ENCODE measurements at regions not wholly inside any gene's neighbourhood (a gene's known extent, or its start where the extent isn't known, plus 50 kb on each side); places are given as distances from the start of the nearest gene placed in this dataset.

DNA sequence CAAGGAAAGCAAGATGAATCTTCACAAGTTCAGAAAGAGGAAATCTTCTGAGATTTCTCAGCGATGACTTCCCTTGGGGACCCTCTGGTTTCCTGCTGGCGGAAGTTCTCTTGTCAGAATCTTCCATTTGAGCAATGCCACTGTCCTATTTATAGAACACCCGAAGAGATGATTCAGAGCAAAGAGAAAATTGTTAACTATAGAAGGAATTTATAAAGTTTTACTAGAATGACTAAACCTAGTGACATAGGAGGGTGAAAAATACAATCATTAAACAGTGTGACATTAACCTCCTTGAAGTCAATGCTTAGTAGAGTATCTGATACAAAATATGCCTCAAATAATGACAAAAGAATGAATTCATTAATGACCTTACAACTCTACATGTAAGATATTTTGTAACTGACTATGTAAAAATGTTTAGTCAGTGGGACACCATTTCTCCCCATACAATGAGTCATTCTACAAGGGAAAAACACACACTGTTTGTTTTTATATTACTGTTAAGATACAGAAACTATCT, 206.5 kb upstream of the CNTNAP2 start:
- Histone ChIP-seq H4K20me1 (ENCODE audit: insufficient read depth) (no peaks in the 10 kb centered on the region), H3K4me2 (ENCODE audit: low read length) (no peak overlapping the region), H3K9me3 (ENCODE audit: control insufficient read depth in 1 of 2, insufficient read depth in 1 of 2, low read depth in 1 of 2, low read length in 2 of 2) (peaks cover 5% of the 10 kb centered on the region in 2 experiments; a peak in 2 of 4 replicates), H2AFZ (ENCODE audit: low read depth, low read length, poor library complexity, severe bottlenecking) (no peak overlapping the region), H3K36me3 (ENCODE audit: control insufficient read depth in 1 of 2, insufficient read depth in 2 of 2, low read length in 2 of 2) (no peaks in the 10 kb centered on the region), H3K27ac (ENCODE audit: low read depth, low read length) (no peak overlapping the region), H3K9me2 (ENCODE audit: insufficient read depth) (no peaks in the 10 kb centered on the region), H3K27me3 (ENCODE audit: insufficient read depth, low read length) (no peaks in the 10 kb centered on the region), H3K79me2 (ENCODE audit: insufficient read depth, low read length) (no peaks in the 10 kb centered on the region), H3K4me3 (replicated peaks in 1 of 2; ENCODE audit: low read depth in 1 of 2, low read length in 2 of 2) (no peak overlapping the region), H3K4me1 (ENCODE audit: control insufficient read depth in 1 of 2, insufficient read depth in 2 of 2, low read length in 2 of 2) (no peaks in the 10 kb centered on the region), H3K9ac (ENCODE audit: low read length) (no peak overlapping the region)
- intact Hi-C loops (cut with micrococcal nuclease): no loop called here
- RAD21 ChIA-PET (ENCODE audit: low non-redundant PET in 1 of 2, low total read pairs in 2 of 2, uncharacterized antibody in 2 of 2, unreplicated experiment in 2 of 2): no interaction called here
- ATAC-seq: no peak
- no peak for TF ChIP-seq ZNF274 (IDR thresholded peaks at IDR 0.05; ENCODE audit: low read depth, low read length)
- TF ChIP-seq SP1 (IDR thresholded peaks at IDR 0.05; ENCODE audit: low read depth): no peak
- TF ChIP-seq RAD21 (IDR thresholded peaks at IDR 0.05; ENCODE audit: low read depth): no peak
- TF ChIP-seq EGR1 (IDR thresholded peaks at IDR 0.05; ENCODE audit: low read depth): no peak
- POLR2A ChIA-PET: no interaction called here
- CTCF ChIA-PET: no interaction called here
- BruUV-seq (replicated peaks): no TSS peak
- no peak for DNase-seq (ENCODE audit: low read depth, low spot score)

- no peak overlapping the region for H3K4me3 ChIP-seq (replicated peaks in 1 of 2; ENCODE audit: low read depth in 1 of 2, low read length in 2 of 2)
- no peak overlapping the region for H3K4me2 ChIP-seq (ENCODE audit: low read length)
- H3K36me3 ChIP-seq (ENCODE audit: control insufficient read depth in 1 of 2, insufficient read depth in 2 of 2, low read length in 2 of 2): no peaks in the 10 kb centered on the region
- no peaks in the 10 kb centered on the region for H3K27me3 ChIP-seq (ENCODE audit: insufficient read depth, low read length)
- ATAC-seq (no peak), DNase-seq (ENCODE audit: low read depth, low spot score) (no peak)
- no peaks in the 10 kb centered on the region for H4K20me1 ChIP-seq (ENCODE audit: insufficient read depth)
- H3K9ac ChIP-seq (ENCODE audit: low read length): no peak overlapping the region
- POLR2A ChIA-PET: no interaction called here
- no TSS peak for BruUV-seq (replicated peaks)
- RAD21 ChIA-PET (ENCODE audit: low non-redundant PET in 1 of 2, low total read pairs in 2 of 2, uncharacterized antibody in 2 of 2, unreplicated experiment in 2 of 2): no interaction called here
- CTCF ChIA-PET: no interaction called here
- TF ChIP-seq FOSL1 (IDR thresholded peaks at IDR 0.05; ENCODE audit: low read depth): no peak
- no peak for TF ChIP-seq TCF7L2 (IDR thresholded peaks at IDR 0.05; ENCODE audit: borderline replicate concordance, extremely low read depth, insufficient read depth, insufficient read length)
- TF ChIP-seq SP1 (IDR thresholded peaks at IDR 0.05; ENCODE audit: low read depth): no peak
- no peak for TF ChIP-seq ELF1 (IDR thresholded peaks at IDR 0.05; ENCODE audit: borderline replicate concordance, low read depth)
- no peak for TF ChIP-seq RAD21 (IDR thresholded peaks at IDR 0.05; ENCODE audit: low read depth)
- no peak for TF ChIP-seq EZH2 (IDR thresholded peaks at IDR 0.05)
- no peak for TF ChIP-seq CEBPB (IDR thresholded peaks at IDR 0.05; ENCODE audit: low read depth)
- no peak for TF ChIP-seq CTCF (IDR thresholded peaks at IDR 0.05 in 2 of 3, conservative IDR thresholded peaks at IDR 0.05 in 1 of 3; ENCODE audit: borderline replicate concordance in 1 of 3, insufficient read depth in 1 of 3, low read depth in 2 of 3, low read length in 2 of 3)
- no peak for TF ChIP-seq CBX3 (IDR thresholded peaks at IDR 0.05; ENCODE audit: low read depth)
- TF ChIP-seq SIN3A (IDR thresholded peaks at IDR 0.05; ENCODE audit: low read depth): no peak
- TF ChIP-seq ZFX (IDR thresholded peaks at IDR 0.05): no peak
- TF ChIP-seq SRF (IDR thresholded peaks at IDR 0.05; ENCODE audit: low read depth): no peak
- no peak for TF ChIP-seq POLR2AphosphoS5 (IDR thresholded peaks at IDR 0.05; ENCODE audit: low read depth, low read length)
- TF ChIP-seq, protein P1, sequence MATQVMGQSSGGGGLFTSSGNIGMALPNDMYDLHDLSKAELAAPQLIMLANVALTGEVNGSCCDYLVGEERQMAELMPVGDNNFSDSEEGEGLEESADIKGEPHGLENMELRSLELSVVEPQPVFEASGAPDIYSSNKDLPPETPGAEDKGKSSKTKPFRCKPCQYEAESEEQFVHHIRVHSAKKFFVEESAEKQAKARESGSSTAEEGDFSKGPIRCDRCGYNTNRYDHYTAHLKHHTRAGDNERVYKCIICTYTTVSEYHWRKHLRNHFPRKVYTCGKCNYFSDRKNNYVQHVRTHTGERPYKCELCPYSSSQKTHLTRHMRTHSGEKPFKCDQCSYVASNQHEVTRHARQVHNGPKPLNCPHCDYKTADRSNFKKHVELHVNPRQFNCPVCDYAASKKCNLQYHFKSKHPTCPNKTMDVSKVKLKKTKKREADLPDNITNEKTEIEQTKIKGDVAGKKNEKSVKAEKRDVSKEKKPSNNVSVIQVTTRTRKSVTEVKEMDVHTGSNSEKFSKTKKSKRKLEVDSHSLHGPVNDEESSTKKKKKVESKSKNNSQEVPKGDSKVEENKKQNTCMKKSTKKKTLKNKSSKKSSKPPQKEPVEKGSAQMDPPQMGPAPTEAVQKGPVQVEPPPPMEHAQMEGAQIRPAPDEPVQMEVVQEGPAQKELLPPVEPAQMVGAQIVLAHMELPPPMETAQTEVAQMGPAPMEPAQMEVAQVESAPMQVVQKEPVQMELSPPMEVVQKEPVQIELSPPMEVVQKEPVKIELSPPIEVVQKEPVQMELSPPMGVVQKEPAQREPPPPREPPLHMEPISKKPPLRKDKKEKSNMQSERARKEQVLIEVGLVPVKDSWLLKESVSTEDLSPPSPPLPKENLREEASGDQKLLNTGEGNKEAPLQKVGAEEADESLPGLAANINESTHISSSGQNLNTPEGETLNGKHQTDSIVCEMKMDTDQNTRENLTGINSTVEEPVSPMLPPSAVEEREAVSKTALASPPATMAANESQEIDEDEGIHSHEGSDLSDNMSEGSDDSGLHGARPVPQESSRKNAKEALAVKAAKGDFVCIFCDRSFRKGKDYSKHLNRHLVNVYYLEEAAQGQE (IDR thresholded peaks at IDR 0.05; ENCODE audit: low read depth): no peak
- H3K4me1 ChIP-seq (ENCODE audit: control insufficient read depth in 1 of 2, insufficient read depth in 2 of 2, low read length in 2 of 2): no peaks in the 10 kb centered on the region
- peaks cover 5 to 14% of the 10 kb centered on the region in 2 experiments; a peak in 2 of 4 replicates for H3K9me3 ChIP-seq (ENCODE audit: control insufficient read depth in 1 of 2, insufficient read depth in 1 of 2, low read depth in 1 of 2, low read length in 2 of 2)
- no peaks in the 10 kb centered on the region for H3K79me2 ChIP-seq (ENCODE audit: insufficient read depth, low read length)
- no peak overlapping the region for H2AFZ ChIP-seq (ENCODE audit: low read depth, low read length, poor library complexity, severe bottlenecking)
- no peak overlapping the region for H3K27ac ChIP-seq (ENCODE audit: low read depth, low read length)
- no peaks in the 10 kb centered on the region for H3K9me2 ChIP-seq (ENCODE audit: insufficient read depth)
- intact Hi-C loops (cut with micrococcal nuclease): no loop called here
Observed at GRCh38 chr7:145903658-145904057, 212.9 kb upstream of the CNTNAP2 start.

Measured in HCT116 (cell line).